LoVo (cell line): ENCODE measurements at regions not wholly inside any gene's neighbourhood (a gene's known extent, or its start where the extent isn't known, plus 50 kb on each side); places are given as distances from the start of the nearest gene placed in this dataset.
"Not testable (repeated sequence)": the region's sequence is repeated elsewhere in the genome, so short reads cannot be mapped to it uniquely, and the experiment has no call there.

Experiments
- DNase-seq: peaks from one replicate; pipeline ENCODE4 v3.0.0-alpha.2; 2016; ENCODE audit warnings: low spot score

DNA sequence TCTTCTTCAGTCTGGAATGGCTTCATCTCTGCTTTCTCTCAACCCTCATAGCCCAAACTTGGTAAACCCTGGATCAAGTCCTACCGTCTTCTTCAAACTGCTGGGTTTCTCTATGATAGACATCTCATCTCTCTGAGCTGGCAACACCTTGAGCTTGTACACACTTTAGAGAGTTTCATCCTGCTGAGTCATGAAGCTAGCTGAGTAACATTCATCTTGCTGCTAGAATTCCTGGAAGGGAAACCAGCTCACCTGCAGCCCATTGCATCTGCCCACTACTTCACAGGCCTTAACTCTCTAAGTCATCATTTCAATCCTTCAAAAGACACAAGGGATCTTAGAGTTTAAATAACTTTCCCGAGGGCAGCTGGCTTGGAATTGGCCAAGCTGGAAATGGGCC, 175.5 kb upstream of the RORA start:
- DNase-seq = no peak

DNA sequence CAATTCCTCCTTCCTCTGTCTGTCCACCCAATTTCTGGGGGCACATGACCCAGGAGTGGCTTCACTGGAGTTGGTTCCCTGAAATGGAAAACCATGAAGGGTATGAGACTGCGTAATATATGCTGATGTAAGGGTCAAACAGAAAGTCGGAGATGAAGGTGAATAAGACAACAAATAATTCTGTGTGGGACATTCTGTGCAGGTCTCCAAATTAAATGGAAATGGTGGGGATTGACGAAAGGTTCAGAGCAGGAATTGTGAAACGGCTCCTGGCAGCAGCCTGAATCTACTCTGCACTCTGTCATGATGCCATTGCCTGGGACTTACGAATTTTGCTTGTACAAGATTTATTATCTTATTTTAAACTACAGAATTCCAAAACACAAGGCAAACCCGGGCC, 174.8 kb upstream of the RORA start:
- DNase-seq = no peak

GRCh38 chr15:61401903-61402698, 173.0 kb upstream of the RORA start:
- DNase-seq = no peak

DNA sequence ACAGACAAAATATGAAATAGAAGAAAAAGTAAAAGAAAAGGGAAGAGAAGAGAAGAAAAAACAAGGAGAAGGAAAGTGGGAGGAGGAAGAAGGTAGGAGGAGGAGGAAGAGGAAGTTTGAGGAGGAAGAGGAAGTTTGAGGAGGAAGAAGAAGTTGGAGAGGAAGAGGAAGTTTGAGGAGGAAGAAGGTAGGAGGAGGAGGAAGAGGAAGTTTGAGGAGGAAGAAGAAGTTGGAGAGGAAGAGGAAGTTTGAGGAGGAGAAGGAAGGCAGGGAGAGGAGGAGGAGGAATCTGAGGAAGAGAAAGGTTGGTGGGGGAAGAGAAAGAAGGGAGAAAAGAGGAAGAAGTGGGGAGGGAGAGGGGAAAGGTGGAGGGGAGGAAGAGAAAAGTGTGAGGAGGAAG, 169.2 kb upstream of the RORA start:
- no peak for DNase-seq

DNA sequence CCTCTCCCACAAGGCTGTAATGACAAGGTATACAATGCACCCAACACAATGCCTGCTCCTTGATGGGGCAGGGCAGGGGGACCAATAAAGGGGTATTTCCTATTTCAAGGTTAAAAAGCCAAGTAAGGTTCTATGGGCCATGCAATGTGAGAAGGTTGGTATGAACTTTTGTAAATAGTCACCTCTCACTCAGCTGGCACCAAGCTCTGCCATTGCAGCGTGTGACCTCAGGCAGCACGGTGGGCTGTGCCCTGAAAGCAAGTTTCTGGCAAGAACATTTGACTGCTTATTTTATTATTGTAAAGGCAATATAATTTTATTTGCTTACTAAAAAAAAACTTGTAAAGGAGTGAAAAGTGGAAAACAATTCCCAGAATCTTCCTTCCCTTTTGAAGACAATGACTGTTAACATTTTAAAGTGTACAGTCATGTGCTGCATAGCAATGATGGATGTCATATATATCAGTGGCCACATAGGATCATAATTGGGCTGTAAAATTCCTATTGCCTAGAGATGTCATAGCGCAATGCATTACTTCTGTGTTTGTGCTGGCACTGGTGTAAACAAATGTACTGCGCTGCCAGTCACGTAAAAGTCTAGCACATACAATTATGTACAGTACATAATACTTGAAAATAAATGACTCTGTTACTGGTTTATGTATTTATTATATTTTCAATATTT, 167.3 kb upstream of the RORA start:
- no peak for DNase-seq

DNA sequence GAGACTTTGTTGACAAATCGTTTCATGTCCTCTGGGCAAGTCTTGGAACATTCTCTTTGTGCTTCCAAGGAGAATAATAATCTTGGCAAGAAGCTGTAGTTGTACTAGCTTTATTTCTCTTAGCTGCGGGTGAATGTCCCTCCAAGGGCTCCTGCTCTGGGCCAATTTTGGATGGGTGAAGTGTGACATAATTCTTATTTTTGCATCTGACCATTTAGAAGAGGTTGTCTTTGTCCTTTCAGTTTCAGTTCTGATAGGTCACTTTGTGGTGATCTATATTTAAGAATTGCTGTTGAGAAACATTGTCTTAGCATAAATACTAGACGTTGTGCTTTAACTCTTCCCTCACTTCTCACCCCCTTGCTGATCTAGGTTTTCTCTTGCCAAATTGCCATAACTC, 164.8 kb upstream of the RORA start:
- no peak for DNase-seq

DNA sequence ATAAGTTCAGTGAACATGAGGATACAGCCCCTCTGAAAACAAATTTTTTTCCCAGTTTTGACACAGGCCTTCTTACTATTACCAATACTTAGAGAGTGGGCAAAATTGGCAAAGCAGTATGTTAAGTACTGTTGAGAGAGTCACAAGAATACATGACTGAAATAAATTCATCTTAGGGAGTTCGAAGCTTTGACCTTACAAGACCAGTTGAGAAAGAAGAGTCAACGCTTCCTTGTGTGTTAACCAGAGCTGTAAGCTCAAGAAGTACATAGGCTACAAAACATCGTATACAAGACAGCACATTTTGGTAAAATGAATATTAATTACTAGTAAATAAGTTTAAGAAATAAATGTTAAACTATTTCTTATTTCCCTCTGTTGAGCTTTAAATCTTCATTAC, 164.4 kb upstream of the RORA start:
- DNase-seq = no peak

GRCh38 chr15:61390138-61390537, 161.0 kb upstream of the RORA start:
- no peak for DNase-seq

GRCh38 chr15:61389334-61390028, 160.4 kb upstream of the RORA start:
- no peak for DNase-seq

GRCh38 chr15:61387675-61388074, 158.6 kb upstream of the RORA start:
- no peak for DNase-seq

DNA sequence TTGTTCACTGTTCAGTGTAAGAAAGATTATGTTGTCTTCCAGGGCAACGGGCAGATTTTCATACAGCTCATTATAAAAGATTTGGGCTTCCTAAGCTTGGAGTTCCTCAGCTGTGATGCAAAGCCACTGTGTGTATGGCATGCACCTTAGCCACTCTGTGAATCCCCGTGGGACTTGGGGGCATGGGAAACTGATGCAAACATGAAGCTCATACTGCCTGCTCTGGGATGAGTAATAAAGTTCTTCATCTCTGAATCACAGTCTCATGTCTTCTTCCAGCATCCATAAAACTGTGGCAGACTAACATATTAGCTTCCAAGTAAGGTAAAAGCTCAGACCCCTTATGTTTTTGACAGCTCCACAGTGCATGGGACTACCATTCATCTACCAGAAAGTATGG, 154.3 kb upstream of the RORA start:
- DNase-seq = no peak

- no peak for DNase-seq
Measured at GRCh38 chr15:61382927-61383326, 153.8 kb upstream of the RORA start.

DNA sequence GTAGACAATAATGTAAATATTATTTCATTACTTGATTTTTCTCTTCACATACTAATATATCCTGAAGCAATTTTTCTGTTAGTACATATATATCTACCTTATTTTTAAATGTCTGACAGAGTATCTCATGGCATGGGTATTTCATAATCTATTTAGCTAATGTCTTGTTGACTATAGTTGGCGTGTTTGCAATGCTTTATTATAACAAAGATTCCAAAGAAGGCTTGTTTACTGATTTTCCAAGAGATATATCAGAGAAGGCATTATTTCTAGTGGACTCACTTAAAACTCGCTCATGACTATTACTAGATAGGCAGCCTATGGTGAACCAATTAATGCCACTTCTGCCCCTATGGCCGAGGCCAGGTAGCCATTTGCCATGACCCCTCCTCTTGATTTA, 152.4 kb upstream of the RORA start:
- DNase-seq = no peak

DNA sequence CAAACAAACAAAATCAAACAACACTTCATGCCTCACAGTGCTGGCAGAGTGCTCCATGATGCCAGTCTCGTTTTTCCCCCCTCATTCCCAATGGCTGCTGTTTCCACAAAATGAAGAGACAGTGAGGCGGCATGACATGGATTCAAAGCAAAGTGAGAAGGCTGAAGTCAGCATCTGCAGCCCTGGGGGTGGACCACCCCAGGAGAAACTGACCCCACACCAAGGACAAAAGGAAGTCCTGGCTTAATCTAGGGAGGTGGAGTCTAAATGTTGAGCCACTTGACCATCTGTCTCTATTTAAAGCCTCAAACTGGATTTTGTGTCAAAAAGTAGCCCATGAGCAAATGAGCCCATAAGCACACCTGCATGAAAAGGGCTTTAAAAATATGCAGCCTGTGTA, 151.2 kb upstream of the RORA start:
- DNase-seq = no peak

GRCh38 chr15:61379005-61379404, 149.9 kb upstream of the RORA start:
- no peak for DNase-seq

DNA sequence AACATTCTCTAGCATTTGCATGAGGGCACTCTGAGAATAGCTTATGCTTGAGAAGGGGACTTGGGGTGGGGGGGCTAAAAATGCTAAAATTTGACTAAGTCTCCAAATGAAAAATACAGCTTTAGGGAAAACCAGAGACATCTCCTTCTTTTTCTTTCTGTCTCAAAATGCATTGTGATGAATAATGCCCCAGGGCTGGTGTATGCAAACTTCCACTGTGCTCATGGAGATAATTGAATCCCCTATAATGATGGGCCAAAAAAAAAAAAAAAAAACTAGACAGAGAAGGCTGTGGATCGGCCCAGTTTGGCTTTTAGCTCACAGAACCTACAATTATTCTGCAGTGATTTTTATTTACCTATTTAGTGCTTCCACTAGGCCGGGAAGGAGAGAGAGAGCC, 147.9 kb upstream of the RORA start:
- no peak for DNase-seq

DNA sequence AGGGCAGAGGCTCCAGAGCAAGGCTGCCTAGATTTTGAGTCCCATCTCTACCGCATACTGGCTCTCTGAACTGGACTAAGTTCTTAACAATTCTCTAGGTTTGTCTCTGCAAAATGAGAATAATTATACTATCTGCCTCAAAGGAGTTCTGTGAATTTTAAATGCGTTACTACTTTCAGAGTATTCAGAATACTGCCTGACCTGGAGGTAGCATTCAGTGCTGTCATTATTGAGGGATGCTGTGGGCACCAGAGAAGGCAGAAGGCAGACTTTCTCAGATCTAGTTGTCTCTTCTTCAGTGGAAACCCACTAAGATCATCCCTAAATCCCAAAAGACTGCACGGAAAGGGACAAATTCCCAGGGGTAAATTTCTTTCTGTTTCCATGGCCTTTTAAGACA, 147.4 kb upstream of the RORA start:
- DNase-seq = no peak

DNA sequence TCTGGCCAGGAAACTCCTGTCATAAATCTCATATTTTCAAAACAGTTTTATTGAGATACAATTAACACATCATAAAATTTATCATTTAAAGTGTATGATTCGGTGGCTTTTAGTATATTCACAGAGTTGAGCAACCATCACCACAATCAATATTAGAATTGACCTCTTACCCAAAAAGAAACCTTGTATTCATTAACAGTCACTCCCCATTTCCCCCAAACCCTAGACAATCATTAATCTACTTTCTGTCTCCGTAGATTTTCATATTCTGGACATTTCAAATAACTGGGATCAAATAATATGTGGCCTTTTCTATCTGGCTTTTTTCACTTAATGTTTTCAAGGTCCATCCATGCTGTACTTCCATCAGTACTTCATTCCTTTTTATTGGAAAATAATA, 145.7 kb upstream of the RORA start:
- DNase-seq = no peak

DNA sequence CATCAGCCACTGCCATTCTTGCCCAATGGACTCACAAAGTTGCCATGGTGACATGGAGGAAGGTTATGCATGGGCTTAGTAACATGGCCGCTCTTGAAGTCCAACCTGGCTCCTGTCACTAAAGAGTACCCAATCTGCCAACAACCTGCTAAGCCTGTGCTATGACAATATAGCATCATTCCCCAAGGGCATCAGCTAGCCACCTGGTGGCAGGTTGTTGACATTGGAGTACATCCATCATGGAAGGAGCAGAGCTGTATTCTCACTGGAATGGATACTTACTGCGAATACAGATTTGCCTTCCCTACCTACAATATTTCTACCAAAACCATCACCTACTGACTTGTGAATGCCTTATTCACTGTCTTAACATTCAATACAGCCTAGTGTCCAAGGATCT, 138.9 kb upstream of the RORA start:
- no peak for DNase-seq

GRCh38 chr15:61364871-61365270, 135.8 kb upstream of the RORA start:
- no peak for DNase-seq

GRCh38 chr15:61362912-61363311, 133.8 kb upstream of the RORA start:
- not testable (repeated sequence) for DNase-seq

- no peak for DNase-seq
Measured at GRCh38 chr15:61344293-61344692, 115.2 kb upstream of the RORA start.

DNA sequence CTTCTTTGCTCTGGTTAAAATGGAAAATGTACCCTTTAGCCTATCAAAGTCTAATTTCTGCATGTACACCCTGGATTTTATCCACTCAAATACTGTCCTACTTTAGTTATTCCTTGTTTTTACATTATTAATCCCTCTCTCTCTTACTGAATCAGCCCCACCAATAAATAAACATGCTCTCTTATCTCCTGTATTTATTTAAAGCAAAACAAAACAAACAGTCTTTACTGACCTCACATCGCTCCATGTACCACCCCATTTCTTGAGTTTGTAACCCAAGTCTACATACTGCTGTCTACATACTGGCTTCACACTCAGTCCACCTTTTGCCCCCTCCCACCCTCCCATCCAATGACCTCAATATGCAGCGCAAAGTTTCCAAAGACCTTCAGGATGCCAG, 113.3 kb upstream of the RORA start:
- no peak for DNase-seq
